ENCODE measurements at regions not wholly inside any gene's neighbourhood (a gene's known extent, or its start where the extent isn't known, plus 50 kb on each side); places are given as distances from the start of the nearest gene placed in this dataset.

DNA sequence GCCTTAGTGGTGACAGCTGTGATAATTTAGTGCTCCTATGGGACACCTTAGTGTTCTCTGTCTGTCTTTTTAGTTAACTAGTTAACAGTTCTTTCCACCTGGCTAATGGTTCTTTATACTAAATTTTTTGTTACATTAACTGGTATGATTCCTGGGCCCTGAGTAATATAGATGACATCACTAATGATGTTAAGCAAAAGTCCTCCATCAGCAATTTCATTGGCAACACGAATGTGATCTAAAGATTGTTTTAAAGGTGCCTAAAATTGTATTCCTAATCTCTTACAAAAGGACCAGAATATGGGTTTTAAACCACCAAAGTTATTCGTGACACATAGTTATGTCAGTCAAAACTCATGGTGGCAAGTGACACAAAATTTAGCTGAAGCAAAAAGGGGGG is 235.3 kb downstream of the TENT4A start:
- Histone ChIP-seq H3K9me3 (no peaks in the 10 kb centered on the region), H3K4me1 (ENCODE audit: control insufficient read depth in 1 of 2, insufficient read depth in 1 of 2, low read depth in 1 of 2, low read length in 1 of 2) (no peaks in the 10 kb centered on the region), H3K4me3 (ENCODE audit: low read depth in 1 of 2, low read length in 1 of 2) (no peak overlapping the region), H3K27me3 (no peaks in the 10 kb centered on the region), H3K36me3 (no peaks in the 10 kb centered on the region), H3K27ac (no peak overlapping the region)
- TF ChIP-seq, protein P1, sequence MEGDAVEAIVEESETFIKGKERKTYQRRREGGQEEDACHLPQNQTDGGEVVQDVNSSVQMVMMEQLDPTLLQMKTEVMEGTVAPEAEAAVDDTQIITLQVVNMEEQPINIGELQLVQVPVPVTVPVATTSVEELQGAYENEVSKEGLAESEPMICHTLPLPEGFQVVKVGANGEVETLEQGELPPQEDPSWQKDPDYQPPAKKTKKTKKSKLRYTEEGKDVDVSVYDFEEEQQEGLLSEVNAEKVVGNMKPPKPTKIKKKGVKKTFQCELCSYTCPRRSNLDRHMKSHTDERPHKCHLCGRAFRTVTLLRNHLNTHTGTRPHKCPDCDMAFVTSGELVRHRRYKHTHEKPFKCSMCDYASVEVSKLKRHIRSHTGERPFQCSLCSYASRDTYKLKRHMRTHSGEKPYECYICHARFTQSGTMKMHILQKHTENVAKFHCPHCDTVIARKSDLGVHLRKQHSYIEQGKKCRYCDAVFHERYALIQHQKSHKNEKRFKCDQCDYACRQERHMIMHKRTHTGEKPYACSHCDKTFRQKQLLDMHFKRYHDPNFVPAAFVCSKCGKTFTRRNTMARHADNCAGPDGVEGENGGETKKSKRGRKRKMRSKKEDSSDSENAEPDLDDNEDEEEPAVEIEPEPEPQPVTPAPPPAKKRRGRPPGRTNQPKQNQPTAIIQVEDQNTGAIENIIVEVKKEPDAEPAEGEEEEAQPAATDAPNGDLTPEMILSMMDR (IDR thresholded peaks at IDR 0.05) = no peak

DNA sequence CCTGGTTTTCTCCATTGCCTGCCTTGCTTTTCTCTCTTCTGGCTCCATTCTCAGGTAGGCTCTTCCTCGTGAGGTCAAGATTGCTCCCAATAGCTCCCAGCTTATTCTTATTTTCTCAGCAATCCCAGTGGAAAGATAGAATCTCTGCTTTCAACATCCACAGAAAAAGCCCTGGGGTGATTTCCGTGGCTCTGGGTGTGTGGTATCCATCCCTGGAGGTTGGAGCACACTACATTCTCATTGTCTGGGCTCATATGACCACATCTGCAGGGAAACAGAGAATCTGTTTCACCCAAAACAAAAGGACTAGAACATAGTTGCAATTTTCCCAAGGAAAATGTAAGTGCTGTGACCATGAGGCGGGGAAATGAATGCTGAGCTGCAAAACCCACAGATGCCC is 236.0 kb downstream of the TENT4A start:
- H3K4me3 ChIP-seq (ENCODE audit: low read depth in 1 of 2, low read length in 1 of 2) = no peak overlapping the region
- H3K27ac ChIP-seq = no peak overlapping the region
- H3K4me1 ChIP-seq (ENCODE audit: control insufficient read depth in 1 of 2, insufficient read depth in 1 of 2, low read depth in 1 of 2, low read length in 1 of 2) = no peaks in the 10 kb centered on the region
- no peaks in the 10 kb centered on the region for H3K9me3 ChIP-seq
- H3K36me3 ChIP-seq = no peaks in the 10 kb centered on the region
- no peaks in the 10 kb centered on the region for H3K27me3 ChIP-seq
- TF ChIP-seq, protein P1 (IDR thresholded peaks at IDR 0.05) = no peak

DNA sequence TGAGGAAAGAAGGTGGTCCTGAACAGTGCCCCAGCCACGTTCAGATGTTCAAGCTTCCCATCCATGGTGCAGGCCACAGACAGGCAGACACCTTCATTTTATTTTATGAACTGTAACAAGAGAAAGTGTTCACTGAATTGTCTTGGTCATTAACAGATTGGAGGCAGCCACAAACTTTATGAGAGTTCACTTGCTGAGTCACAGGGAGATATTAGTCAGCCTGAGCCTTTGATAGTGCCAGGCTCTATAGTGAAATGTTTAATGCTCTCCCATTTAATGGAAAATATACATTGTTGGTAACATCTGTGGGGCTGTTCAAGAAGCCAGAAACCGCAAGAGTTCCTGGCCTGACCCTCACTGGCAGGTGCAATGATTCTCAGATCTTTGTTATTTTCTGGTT is 237.0 kb downstream of the TENT4A start:
- Histone ChIP-seq H3K4me3 (ENCODE audit: low read depth in 1 of 2, low read length in 1 of 2) (no peak overlapping the region), H3K9me3 (no peaks in the 10 kb centered on the region), H3K27ac (no peak overlapping the region), H3K36me3 (no peaks in the 10 kb centered on the region), H3K27me3 (no peaks in the 10 kb centered on the region), H3K4me1 (ENCODE audit: control insufficient read depth in 1 of 2, insufficient read depth in 1 of 2, low read depth in 1 of 2, low read length in 1 of 2) (no peaks in the 10 kb centered on the region)
- TF ChIP-seq, protein P1 (IDR thresholded peaks at IDR 0.05) = no peak

DNA sequence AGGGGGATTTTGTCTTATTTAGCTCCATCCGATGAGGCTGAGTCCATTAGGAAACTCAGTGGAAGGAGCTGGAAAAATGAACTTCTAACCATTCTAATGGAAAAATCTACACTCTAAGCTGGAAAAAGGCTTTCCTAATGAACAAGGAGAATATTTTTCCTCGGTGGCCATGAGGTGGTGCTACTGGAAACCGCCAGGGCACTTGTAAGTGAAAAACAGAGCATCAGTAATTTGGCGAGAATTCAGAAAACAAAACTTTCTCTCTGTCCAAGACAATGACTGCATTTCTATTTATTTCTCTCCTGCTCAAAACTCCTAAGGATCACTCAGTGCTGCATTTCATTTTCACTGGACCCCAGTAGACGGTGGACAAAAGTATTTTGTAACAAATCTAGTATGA is 237.6 kb downstream of the TENT4A start:
- TF ChIP-seq, protein P1 (IDR thresholded peaks at IDR 0.05) = no peak
- H3K4me1 ChIP-seq (ENCODE audit: control insufficient read depth in 1 of 2, insufficient read depth in 1 of 2, low read depth in 1 of 2, low read length in 1 of 2) = no peaks in the 10 kb centered on the region

DNA sequence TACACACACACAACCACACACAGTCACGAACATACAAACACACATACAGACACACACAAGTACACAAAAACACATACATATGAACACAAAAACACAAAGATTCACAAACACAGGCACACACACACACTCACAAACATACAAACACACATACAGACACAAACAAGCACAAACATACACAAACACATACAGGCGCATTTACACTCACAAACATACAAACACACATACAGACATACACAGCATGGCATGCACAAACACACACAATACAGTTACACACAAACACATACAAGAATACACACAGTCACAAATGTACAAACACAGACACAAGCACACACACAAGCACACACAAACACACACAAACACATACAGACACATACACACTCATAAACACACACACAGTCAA is 247.9 kb downstream of the TENT4A start:
- Histone ChIP-seq H3K9me3 (no peaks in the 10 kb centered on the region), H3K4me3 (ENCODE audit: low read depth in 1 of 2, low read length in 1 of 2) (no peak overlapping the region), H3K4me1 (ENCODE audit: control insufficient read depth in 1 of 2, insufficient read depth in 1 of 2, low read depth in 1 of 2, low read length in 1 of 2) (no peaks in the 10 kb centered on the region), H3K36me3 (no peaks in the 10 kb centered on the region), H3K27me3 (no peaks in the 10 kb centered on the region), H3K27ac (no peak overlapping the region)
- TF ChIP-seq, protein P1 (IDR thresholded peaks at IDR 0.05) = no peak

More for the DNA sequence above, 237.6 kb downstream of the TENT4A start:
- Histone ChIP-seq H3K27ac (no peak overlapping the region), H3K9me3 (no peaks in the 10 kb centered on the region), H3K36me3 (no peaks in the 10 kb centered on the region), H3K27me3 (no peaks in the 10 kb centered on the region), H3K4me3 (ENCODE audit: low read depth in 1 of 2, low read length in 1 of 2) (no peak overlapping the region)

All from neutrophil (primary cell).